CMK (cell line): ENCODE measurements at regions not wholly inside any gene's neighbourhood (a gene's known extent, or its start where the extent isn't known, plus 50 kb on each side); places are given as distances from the start of the nearest gene placed in this dataset.

ENCODE experiments used
- DNase-seq: peaks from one replicate; pipeline ENCODE4 v3.0.0-alpha.2; 2010; ENCODE audit warnings: low read depth

DNA sequence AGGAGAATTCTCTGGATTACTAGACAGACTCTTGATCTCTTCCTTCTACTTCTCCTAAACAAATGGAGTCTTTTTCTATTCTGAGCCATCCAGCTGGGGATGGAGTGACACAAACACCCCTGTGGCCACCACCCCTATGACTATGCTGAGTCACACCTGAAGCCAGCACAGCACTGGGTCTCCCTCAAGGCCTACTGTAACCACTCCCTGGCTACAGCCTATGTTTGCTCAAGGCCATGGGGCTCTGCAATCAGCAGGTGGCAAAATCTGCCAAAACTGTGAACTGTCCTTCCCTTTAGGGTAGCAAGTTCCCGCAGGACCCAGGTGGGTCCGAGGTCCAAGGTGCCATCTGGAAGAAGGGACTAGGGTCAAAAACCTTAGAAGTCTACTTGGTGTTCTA is 132.3 kb downstream of the TINAG start:
- DNase-seq = no peak

DNA sequence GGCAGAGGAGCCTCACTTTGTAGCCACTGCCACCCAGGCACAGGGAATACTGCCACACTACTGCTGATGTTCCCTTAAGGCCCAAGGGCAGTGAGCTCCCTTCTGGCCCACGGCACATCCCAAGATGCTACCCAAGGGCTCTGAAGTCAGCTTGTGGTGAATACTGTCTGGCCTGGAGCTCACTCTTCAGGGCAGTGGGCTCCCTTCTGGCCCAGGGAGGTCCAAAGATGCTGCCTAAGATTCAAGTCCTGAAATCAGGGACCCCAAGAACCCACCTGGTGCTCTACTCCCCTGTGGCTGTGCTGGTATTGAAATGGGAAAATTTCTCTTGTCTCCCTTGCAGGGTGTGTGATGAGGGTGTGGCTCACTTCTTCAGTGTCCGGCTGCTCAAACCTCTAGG is 132.8 kb downstream of the TINAG start:
- no peak for DNase-seq

DNA sequence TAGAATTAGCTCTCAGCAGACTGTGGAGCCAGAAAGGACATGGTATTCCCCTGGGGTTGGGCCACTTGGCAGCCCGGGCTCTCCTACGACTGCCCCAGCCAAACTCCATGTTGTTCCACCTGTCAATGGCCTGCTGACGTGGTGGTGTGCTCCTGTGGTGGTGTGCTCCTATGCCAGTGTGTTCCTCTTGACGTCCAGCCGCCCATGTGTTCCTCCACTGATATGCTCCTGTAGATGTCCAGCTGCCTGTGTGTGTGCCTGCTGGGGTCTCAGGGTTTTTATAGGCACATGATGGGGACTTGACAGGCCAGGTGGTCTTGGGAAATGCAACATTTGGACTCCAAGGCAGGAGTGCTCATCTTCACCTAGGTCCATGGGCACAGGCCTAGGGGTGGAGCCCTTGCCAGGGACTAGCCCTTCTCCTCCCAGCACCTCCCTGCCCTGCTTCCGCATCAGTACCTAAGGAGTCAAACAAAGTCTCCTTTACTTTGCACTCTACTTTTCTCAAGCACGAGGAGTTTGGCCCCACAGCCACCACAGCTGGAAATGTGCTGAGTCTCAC is 133.5 kb downstream of the TINAG start:
- DNase-seq = no peak

DNA sequence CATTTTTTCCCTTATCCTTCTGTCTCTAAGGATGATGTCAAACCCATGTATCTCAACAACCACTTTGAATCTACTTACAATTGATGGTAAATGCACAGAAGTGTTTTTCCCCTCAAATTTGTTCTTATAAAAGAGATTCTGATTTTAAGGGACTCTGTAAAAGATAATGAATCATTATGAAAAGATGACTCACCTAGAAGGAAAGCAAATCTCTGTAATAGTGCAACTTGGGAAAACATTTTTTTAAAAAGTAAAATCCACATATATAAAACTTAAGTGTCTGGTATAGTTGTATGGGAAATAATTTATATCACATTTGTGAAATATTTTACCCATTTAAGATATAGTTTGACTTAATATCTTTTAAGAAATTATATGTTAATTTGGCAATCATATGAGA is 137.0 kb downstream of the TINAG start:
- DNase-seq = no peak

DNA sequence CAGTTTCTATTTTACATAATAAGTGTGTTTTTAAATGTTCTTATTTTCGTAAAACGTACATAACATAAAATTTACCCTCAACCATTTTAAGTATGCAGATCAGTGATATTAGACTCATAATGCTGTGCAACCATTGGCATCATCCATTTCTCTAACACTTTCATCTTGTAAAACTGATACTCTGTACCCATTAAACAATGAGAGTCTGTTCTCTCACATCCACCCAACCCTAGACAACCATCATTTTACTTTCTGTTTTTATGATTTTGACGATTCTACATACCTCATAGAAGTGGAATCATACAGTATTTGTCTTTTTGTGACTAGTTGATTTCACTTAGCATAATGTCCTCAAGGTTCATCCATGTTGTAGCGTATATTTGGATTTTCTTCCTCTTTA is 140.4 kb downstream of the TINAG start:
- DNase-seq = no peak

DNA sequence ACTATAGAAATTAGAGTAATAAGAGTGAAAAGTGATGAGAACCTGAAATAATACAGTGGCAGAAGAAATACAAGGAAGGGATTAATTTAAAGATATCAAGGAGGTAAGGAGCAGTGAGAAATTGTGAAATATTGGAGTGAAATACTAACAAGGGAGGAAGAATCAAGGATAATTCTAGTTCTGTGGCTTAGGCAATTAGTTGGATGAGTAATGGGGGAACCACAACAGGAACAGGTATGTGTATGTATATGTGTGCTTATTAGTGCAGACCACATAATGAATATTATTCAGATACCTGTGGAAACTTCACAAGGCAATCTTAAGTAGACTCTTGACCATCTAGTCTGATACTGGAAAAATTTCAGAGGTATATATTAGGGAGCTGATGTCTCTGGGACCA is 143.3 kb downstream of the TINAG start:
- DNase-seq = no peak

DNA sequence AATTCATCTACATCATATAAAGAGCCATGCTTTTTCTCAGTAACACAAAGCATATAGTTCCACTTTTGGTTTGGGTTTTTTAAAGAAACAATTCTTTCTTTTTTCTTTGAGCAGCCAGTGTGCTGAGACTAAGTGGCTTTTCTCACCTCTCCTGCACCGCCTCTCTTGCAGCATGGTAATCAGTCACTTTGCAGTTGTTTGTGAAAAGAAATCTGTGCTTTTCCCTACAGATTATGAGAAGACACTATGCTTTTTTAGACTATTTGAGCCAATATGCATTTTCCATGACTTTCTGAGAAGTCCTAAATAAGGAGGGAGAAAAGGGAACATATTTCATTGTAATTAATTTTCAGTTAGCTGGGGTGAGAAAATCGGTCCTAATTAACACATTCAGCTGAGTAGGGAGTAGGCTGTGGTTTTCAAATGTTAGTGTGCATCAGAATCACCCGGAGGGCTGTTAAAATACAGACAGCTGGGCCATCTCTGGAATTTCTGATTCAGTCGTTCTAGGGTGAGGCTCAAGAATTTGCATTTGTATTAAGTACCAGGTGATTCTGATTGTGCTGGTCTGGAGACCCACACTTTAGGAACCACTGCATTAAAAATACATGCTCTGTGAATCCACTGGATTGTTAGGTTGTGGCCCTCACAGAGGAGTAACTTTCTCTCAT is 155.2 kb downstream of the TINAG start:
- DNase-seq = no peak

DNA sequence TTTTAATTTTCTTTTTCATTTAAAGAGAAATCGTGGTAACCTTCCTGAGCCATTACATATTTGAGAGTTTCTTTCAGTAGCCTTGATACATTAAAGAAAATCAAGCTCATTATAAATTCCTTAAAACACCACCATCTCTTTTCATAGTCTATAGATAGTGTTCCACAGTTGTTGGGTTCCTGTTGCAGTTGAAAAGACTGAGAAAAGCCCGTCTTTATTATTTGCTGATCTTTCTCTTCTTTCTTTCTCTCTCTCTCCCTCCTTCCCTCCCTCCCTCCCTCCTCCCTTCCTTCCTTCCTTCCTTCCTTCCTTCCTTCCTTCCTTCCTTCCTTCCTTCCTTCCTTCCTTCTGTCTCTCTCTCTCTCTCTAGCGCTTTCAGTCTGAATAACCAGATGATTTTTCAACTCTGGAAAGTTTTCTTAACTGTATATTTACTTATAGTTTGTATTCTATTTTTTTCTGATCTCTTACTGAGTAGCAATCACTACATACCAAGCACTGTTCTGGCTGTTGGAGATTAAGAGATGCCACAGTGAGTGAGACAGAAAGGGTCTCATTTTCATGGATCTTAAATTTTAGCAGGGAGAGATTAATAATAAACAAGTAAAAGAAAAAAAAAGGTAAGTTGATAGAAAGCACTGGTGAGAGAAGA is 157.5 kb downstream of the TINAG start:
- DNase-seq = no peak

DNA sequence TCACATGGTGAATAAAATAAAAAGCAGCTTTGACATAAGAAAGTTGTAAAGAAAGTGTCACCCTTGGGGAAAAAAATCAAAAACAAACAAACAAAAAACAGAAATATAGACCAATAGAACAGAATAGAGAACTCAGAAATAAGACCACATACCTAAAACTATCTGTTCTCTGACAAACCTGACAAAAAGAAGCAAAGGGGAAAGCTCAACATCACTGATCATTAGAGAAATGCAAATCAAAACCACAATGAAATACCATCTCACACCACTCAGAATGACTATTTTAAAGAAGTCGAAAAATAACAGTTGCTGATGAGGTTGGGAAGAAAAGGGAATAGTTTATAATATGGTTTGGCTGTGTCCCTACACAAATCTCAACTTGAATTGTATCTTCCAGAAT is 159.1 kb downstream of the TINAG start:
- no peak for DNase-seq

DNA sequence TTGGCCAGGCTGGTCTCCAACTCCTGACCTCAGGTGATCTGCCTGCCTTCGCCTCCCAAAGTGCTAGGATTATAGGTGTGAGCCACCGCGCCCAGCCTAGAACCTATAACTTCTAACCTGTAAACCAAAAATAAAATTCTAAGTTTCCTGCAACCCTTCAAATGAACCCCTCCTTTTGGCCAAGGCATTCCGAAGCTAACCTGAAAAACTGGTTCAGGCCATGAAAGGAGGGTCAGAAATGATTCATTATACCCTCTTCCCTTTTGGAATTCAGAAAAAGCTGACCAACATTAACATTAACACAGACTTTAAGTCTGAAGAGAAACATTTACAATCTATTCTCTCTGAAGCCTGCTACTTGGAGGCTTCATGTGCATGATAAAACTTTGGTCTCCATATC is 165.1 kb downstream of the TINAG start:
- DNase-seq = no peak

DNA sequence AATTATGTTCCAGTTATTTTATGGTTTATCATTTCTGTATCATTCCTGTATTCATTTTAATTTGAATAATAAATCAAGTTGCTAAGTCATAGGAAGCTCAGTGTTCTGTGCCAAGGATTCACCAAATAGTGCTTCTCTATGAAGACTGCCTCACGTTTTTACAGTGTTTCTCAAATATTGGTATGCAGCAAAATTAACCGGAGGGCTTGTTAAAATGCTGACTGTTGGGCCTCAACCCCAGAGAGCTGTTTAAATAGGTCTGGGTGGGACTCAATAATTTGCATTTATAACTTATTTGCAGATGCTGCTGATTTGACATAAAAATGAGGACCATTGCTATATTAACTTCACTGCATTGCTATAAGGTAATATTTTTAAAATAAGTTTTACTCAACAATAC is 166.7 kb downstream of the TINAG start:
- DNase-seq = no peak

DNA sequence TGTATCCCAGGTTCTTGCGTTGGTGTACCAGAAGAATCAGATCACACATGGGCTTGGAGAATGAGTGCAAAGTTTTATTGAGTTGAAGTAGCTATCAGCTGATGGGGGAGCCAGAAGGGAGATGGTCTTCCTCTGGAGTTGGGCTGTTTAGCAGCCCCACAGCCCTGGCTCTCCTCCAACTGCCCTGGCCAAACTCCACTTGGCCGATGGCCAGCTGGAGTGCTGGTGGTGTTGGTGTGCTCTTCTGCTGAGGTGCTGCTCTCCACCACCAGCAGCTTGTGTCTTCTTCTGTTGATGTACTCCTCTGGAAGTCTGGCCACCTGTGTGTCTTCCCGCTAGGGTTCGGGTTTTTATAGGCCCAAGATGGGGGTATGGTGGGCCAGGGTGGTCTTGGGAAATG is 172.8 kb downstream of the TINAG start:
- no peak for DNase-seq

DNA sequence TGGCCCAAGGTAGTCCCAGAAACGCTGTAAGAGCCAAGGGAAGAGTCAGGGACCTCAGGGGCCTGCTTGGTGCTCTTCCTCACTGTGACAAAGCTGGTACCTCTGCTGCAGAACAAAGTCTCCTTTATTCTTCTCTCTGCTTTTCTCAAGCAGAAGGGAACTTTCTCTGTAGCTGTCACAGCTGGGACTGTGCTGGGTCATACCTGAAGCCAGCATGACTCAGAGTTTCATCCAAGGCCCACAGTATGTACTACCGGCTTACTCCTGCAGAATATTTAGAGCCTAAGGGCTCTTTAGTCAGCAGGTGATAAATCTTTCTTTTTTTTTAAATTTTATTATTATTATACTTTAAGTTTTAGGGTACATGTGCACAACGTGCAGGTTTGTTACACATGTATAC is 183.2 kb downstream of the TINAG start:
- no peak for DNase-seq

DNA sequence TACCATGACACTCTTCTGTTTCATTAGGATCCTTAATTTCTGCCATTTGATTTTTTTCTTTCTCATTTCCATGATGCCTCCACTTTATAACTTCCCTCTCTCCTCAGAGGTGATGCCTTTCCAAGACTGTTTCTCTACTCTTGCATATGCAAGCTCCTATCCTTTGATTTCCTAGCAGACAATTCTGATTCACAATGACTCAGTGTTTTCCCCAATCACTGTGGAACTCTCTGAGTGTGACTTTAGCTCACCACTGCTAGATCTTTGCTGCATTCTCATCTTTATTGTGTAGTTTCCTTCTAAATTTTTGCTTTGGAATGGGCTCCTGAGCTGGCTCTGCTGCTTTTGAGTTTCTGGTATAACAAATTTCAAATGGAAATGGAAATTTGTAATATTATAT is 184.9 kb downstream of the TINAG start:
- no peak for DNase-seq

DNA sequence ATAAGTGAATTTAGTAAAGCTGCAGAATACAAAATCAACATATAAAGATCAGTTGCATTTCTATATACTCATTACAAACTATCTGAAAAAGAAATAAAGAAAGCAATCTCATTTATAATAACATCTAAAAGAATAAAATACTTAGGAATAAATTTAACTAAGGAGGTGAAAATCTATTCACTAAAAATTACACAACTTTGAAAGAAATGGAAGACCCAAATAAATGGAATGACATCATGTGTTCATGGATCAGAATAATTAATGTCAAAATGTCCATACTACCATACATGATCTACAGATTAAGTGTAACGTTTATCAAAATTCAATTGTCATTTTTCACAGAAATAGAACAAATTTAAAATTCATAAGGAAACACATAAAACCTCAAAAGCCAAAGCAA is 194.9 kb downstream of the TINAG start:
- DNase-seq = no peak

DNA sequence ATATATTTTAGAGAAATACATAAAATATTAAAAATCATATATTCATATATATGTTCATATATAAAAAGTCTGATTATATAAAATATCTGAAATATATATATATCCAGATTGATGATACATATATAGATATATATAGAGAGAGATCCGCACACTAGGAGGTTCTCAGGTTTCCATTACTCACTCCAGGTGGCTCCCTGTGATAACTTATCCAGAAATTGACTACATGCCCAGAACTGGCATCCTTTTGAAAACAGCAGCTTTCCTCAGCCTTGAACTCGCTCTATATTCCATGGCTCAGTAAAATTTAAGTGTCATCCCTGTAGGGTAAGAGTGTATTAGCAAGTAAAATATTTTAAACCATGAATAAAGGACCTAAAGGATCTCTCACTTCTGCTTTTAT is 206.8 kb downstream of the TINAG start:
- DNase-seq = no peak

DNA sequence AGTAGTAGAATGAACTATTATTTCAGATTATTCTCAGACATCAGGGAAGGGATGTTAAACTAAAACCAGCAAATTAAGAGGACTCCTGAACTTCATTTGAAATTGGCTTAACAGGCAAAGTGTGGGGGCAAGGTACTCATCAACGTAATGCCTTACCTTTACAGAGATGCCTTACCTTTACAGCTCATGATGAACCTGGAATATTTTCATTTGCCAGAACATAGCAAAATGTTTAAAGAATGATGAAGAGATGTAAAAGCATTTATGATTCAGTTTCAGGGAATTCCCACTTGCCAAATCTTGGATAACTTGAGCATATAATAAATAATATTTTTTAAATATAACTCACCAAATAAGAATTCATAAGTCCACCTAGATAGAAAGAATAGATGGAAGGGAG is 207.5 kb downstream of the TINAG start:
- DNase-seq = no peak

DNA sequence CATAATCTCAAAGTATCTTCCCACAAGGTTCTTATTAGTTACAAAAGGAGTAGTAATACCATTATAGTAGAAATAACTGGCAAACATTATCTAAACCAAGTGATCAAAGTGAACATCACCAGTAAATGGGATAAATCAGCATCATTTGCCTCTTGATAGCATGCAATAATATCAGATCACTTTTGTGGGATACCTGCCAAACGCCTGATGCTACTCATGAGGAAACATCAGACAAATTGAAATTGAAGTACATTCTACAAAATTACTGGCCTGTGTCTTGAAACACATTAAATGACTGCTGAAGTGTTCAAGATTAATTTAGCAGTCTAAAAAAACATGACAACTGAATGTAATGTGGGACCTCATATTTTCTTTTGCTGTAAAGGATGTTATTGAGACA is 208.1 kb downstream of the TINAG start:
- no peak for DNase-seq

DNA sequence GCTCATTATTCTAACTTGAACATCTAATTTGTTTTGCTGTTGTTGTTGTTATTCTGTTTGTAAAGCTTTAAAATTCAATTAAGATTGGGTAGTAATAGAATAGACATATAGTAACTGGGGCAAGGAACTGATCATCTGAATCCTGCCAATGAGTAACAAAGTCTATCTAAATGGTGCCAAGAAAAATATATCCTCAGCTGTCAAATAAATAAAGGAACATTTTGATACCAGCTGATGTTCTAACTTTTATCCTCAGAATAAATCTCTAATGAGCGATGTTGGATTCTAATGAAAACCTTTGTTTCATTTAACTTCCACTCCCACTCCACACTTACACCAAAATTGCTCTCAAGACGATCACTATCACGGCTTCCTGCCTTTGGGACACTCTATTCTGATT is 210.9 kb downstream of the TINAG start:
- DNase-seq = no peak

DNA sequence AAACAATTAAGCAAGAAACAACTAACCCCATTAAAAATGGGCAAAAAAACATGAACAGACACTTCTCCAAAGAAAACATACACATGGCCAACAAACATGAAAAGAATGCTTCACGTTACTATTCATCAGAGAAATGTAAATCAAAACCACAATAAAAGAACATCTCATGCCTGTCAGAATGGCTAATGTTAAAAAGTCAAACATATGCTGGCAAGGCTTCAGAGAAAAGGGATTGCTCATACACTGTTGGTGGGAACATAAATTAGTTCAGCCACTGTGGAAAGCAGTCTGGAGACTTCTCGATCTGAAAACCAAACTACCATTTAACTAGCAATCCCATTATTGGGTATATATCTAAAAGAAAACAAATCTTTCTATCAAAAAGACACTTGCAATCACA is 217.5 kb downstream of the TINAG start:
- DNase-seq = no peak

DNA sequence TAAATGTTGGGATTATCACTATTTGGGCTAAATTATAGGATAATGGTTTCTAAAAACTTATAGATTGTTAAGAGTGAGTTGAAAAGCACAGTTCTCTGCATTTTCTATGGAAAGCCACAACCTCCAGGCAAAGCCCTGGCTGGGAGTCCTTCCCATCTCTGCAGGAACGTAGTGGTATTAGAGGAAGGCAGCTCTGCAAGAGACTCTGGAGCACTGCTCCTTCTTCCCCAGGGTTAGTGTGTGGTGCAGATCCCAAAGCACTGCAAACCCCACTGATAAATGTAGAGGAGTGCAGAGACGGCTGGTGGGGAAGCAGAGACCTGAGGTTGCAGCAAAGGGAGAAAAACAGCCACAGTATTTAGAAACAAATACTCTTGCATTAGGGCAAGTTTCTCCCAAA is 225.3 kb downstream of the TINAG start:
- no peak for DNase-seq

DNA sequence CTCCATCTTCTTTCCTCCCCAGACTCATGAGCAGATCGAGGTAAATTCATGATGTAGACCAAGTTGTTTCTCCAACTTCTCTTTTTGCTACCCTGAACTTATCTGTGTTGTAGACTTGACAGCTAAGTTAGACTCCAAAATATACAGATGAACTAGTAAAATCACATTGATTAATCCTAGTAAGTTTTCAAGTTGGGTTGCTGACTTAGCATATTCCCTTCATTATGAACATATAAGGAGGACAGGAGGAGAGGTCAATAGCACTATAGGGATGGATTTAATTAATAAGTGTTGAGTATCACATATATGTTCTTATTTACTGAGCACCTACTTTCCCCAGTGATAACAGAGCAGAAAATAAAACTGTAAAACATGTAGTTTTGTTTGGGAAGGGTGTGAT is 227.3 kb downstream of the TINAG start:
- DNase-seq = no peak

DNA sequence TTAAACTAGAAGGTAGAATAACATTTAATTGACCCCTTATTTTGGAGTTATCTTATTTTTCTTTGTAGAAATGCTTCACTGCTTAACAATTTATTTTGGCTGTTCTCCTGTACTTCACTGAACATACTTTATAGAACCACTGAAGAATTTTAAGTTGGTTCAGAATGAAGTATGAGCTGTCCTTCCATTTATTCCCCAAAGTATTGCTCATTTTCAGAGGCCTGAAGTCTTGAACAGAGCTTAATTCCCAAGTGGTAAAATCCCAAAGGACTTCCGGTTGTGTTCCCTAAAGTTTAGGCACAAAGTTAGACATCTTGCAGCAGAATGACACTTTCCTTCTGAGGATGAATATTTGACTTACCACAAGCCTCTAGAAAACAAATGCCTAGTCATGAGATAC is 233.3 kb downstream of the TINAG start:
- no peak for DNase-seq

DNA sequence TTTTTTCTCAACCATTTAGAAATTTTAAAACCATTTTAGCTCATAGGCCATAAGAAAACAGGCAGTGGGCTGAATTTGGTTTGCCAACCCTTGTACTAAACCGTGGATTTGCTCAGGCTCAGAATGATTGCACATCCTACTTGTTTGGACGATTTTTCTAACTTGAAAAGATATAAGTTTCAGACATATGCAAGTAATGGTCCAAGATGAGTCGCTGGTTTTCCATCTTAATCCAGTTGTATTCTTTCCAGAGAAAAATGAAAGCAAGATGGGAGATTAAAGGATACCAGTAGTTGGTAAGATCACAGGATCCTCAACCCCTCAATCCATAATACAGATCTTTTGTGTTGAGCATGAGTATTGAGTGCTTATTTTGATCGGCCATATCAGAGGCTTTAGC is 250.9 kb downstream of the TINAG start:
- DNase-seq = no peak
